ENCODE measurements at regions not wholly inside any gene's neighbourhood (a gene's known extent, or its start where the extent isn't known, plus 50 kb on each side); places are given as distances from the start of the nearest gene placed in this dataset.
"Not testable (repeated sequence)": the region's sequence is repeated elsewhere in the genome, so short reads cannot be mapped to it uniquely, and the experiment has no call there.

DNA sequence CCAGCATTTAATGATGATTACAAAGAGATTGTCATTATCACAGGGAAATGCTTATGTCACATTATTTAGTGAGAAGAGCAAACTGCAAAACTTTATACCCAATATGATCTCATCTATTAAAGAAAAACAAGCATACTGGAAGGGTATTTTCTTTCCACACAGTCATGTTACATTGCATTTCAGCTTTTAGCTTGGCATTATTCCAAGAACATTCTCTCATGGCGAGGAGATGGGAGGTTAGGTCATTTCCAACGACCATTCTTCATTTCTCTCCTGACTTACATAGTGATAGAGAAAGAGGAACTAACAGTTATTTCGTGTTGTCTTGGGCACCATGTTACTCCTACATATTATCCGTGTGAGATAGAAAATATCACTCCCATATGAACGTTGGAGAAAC lies 309.4 kb upstream of the XYLT1 start:
- no peak for DNase-seq

DNA sequence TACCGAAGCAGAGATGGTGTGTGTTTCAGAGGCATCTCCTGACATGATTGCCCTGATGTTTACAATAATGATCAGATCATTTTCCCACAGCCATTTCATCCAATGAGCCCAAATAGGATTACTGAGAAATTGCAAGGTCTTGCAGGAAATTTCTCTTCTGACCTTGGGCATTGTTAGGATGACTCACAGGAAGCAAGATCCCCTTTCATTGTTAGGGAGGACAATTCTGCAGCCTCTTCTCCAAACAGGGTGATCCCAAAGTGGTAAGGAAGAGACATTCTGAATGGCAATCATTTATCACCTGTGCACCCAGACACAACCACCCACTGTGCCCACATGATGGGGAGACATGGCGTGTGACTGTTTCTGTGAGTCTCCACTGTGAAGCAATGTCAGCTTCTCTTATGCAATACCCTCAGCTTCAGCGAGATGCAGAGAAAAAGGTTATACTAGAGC lies 306.7 kb upstream of the XYLT1 start:
- DNase-seq, result no peak

- DNase-seq, result no peak
Observed at GRCh38 chr16:17776888-17777287, 306.1 kb upstream of the XYLT1 start.

DNA sequence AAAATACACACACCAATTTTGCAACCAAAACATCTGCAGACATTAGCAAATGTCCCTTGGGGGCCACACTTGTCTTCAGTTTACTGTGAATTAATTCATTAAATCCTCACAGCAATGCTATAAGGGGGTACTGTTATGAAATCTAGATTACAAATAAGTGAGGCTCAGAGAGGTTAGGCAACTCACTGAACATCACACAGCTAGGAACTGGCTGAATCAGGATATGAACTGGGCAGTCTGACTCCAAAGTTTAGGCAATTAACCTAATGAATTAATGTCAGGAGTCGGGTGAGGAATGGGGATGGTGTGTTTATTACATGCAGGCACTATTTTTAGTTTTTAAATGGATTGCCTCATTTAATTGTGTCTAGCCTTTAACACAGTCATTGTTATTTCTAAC lies 305.7 kb upstream of the XYLT1 start:
- no peak for DNase-seq

DNA sequence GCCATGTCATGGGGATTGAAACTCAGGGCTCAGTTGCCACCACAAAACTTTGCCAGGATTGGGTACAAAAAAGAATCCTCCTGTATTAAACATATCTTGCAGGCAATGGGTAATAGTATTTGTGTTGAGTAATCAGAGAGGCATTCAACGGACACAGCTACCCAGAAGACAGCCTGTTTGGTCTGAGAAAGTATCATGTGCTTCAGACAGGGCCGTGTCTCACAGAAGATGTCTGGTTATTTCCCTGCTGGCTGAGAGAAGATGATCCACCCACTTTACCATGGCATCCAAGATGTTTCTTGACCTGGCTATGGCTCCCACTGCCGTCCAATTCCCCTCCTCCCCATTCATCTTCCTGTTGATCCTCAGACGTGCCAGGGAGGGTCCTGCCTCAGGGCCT lies 304.3 kb upstream of the XYLT1 start:
- DNase-seq, result no peak

DNA sequence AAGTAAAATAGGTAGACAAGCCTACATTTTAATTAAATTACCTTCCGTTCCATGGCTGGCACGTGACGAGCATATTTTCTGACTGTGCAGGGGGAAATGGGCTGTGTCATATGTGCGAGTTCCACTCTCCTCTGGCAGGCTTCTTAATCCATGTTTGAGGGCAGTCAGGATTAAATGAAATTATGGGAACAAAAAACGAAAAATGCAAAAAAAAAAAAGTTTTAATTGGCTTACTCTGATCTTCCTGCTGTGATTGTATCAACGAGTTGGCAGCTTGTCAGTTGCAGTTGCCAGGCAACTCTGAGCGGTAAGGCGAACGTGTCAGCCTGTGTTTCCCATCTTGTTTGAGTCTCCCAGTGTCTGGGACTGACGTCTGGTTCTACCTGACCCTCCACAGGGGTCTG lies 302.9 kb upstream of the XYLT1 start:
- no peak for DNase-seq

DNA sequence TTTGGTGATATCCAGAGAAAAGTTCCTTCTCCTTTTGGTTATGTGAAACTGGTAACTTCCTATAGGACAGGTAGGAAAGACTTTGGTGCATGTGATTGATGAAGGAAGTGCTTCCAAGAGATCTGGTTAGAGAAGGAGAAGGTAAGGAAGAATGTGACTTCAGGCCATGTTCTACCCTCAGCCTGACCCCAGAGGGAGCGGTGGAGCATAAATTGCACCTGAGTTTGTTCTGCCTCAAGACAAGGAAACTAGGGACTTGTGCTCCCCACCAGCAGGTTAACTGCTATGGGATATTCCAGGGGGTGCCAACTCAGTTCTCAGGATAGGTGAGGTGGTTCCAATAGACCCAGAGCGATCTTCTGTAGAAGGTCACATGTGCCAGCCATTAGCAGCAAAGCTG lies 299.3 kb upstream of the XYLT1 start:
- DNase-seq, result no peak

DNA sequence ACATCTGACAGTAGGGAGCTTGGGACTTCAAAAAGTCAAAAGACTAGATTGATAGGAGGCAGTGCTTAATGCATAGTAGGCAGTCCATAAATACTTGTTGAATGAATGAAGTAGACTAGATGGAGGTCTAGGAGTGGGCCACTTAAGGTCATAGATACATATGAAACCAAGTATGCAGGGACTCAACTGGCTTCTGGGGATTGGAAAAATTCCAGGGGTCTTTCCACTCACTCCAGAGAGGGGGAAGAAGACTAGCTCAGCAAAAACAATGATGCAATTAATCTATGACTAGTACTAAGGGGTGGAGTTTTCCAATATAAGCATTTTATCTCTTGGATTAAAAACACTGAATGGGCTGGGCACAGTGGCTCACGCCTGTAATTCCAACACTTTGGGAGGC lies 298.3 kb upstream of the XYLT1 start:
- DNase-seq, result no peak

GRCh38 chr16:17768257-17768656 lies 297.5 kb upstream of the XYLT1 start:
- no peak for DNase-seq

GRCh38 chr16:17766012-17766411 lies 295.3 kb upstream of the XYLT1 start:
- DNase-seq, result no peak

GRCh38 chr16:17759451-17760390 lies 289.0 kb upstream of the XYLT1 start:
- no peak for DNase-seq

DNA sequence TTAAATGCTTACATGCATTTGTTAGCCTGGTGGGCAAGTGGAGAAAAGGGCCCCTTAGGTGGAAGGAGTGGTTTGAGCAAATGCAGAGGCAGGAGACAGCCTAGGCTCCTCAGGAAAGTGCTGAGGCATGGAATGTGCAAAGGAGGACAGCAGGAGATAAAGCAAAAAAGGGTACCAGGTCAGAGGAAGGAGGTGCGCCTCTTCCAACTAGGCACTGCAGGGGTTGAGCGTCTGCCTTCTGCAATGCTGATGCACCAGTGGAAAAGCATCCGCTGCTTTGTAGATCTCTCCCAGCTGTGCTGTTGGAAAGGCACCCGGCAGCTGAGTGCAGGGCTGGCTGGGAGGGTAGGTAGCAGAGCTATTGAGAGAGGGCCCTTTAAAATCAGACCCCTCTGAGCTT lies 287.0 kb upstream of the XYLT1 start:
- no peak for DNase-seq

GRCh38 chr16:17755158-17755557 lies 284.4 kb upstream of the XYLT1 start:
- no peak for DNase-seq

DNA sequence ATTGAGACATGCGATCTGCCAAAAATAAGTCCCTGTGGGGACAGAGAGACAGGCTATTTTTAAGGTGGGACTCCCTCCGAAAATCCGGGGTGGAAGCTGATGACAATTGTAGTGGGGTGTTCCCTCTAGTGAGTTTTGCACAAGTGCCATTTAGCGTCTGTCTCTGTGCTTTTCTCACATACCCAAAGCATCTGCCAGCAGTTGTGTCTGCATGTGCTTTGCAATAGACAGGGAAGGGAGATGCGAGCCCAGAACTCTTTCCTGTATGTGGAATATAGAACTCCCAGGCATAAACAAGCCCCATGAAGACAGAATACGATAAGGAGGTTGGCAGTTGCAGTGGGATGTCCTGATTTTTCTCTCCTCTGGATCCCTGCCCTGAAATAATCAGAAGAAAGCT lies 282.7 kb upstream of the XYLT1 start:
- no peak for DNase-seq

DNA sequence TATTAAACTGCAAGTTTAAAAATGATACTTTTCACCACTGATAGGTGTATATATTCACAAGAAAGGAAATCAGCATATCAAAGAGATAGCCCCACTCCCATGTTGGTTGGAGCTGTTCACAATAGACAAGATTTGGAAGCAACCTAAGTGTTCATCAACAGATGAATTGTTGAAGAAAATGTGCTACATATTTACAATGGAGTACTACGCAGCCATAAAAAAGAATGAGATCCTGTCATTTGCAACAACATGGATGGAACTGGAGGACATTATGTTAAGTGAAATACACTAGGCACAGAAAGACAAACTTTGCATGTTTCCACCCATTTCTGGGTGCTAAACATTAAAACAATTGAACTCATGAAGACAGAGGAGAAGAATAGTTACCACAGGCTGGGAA lies 278.9 kb upstream of the XYLT1 start:
- DNase-seq, result no peak

- no peak for DNase-seq
Observed at GRCh38 chr16:17748044-17748719, 277.4 kb upstream of the XYLT1 start.

GRCh38 chr16:17747081-17747756 lies 276.5 kb upstream of the XYLT1 start:
- no peak for DNase-seq

- DNase-seq, result no peak
Observed at GRCh38 chr16:17744921-17745572, 274.3 kb upstream of the XYLT1 start.

- DNase-seq, result no peak
Observed at GRCh38 chr16:17743578-17743977, 272.8 kb upstream of the XYLT1 start.

DNA sequence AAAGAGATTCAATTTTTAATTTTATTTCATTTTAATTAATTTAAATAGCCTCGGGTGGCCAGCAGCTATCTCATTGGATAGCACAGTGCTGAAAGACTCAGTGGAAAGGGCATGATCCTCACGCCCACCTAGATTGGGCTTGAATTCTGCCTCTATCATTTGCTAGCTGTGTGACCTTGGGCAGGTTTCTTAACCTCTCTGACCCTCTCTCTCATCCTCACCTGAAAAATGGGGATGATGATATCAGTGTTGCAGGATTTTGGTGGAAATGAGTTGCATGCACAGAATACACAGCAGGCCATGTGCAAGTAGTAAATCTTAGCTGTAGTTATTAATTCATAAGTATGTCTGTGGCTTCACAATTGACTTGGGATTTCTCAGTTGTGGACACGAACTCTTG lies 272.4 kb upstream of the XYLT1 start:
- DNase-seq, result no peak

DNA sequence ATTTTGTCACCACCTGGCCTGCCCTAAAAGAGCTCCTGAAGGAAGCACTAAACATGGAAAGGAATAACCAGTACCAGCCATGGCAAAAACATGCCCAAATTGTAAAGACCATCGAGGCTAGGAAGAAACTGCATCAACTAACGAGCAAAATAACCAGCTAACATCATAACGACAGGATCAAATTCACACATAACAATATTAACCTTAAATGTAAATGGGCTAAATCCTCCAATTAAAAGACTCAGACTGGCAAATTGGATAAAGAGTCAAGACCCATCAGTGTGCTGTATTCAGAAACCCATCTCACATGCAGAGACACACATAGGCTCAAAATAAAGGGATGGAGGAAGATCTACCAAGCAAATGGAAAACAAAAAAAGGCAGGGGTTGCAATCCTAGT lies 264.3 kb upstream of the XYLT1 start:
- DNase-seq, result not testable (repeated sequence)

DNA sequence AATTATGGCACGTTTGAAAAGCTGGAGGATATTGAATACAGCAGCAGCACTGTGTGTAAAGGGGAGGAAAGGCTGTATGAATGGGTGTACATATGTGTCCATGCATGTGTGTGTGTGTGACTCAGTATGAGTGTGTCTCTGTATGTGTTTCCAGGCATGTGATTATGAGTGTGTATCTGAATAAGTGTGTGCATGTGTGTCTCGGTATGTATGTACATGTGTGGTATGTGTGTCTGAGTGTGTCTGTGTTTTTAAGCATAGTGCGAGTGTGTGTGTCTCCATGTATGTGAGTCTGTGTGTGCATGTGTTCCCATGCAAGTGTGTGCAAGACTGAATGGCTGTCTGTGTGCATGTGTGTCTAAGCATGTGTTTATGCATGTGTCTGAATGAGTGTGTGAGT lies 259.1 kb upstream of the XYLT1 start:
- no peak for DNase-seq

GRCh38 chr16:17728196-17728595 lies 257.4 kb upstream of the XYLT1 start:
- no peak for DNase-seq

Measured in activated CD4-positive, alpha-beta T cell treated with anti-CD3 and anti-CD28 coated beads, Interleukin-2, amount 50 U/mL, for 1 hour (primary cell).